IMR-90 (cell line): ENCODE measurements at regions not wholly inside any gene's neighbourhood (a gene's known extent, or its start where the extent isn't known, plus 50 kb on each side); places are given as distances from the start of the nearest gene placed in this dataset.
"Not testable (repeated sequence)": the region's sequence is repeated elsewhere in the genome, so short reads cannot be mapped to it uniquely, and the experiment has no call there.

Source experiments
- ATAC-seq: fragments of 200-7000 bp; cut with Tn5 transposase; 2 replicates; pipeline ENCODE4 v1.9.1; 2020; ENCODE audit warnings: low read depth, mild to moderate bottlenecking, moderate library complexity
- BruUV-seq: library from RNA; stranded (reverse); fragments of 400-500 nt; replicated peaks from 2 replicates; lab custom pipeline; 2021; lab: Mats Ljungman, UMichigan
- CTCF ChIA-PET: fragments of 300-600 bp; formaldehyde crosslinking; extraction: SDS; loops from one replicate; lab custom pipeline; 2021; ENCODE audit warnings: antibody characterized with exemption; lab: Yijun Ruan, JAX
- POLR2A ChIA-PET: fragments of 300-600 bp; sonication (Branson Sonifier 250); formaldehyde crosslinking; loops from one replicate; lab custom pipeline; 2022; ENCODE audit warnings: antibody characterized with exemption; ENCODE audit not compliant: unreplicated experiment; lab: Charles Lee
- DNase-seq: peaks from one replicate; pipeline ENCODE4 v3.0.0; 2013
- H2AFZ ChIP-seq: replicated peaks from 2 replicates; pipeline ENCODE3; 2013; ENCODE audit warnings: low read length, mild to moderate bottlenecking; ENCODE audit not compliant: poor library complexity
- H2AK5ac ChIP-seq: 2 replicates; pipeline ENCODE4 v1.6.1; 2013; ENCODE audit warnings: low read depth, low read length, inconsistent platforms
- H2AK9ac ChIP-seq: replicated peaks from 2 replicates; pipeline ENCODE3; 2013; ENCODE audit warnings: mild to moderate bottlenecking, low read depth, low read length, moderate library complexity; ENCODE audit not compliant: poor library complexity
- H2BK120ac ChIP-seq: 2 replicates; pipeline ENCODE4 v1.6.1; 2013; ENCODE audit warnings: low read depth, low read length, inconsistent platforms
- H2BK15ac ChIP-seq: 3 replicates; pipeline ENCODE4 v1.6.1; 2013; ENCODE audit warnings: low read depth, low read length, inconsistent platforms
- H2BK20ac ChIP-seq: 2 replicates; pipeline ENCODE4 v1.6.1; 2013; ENCODE audit warnings: low read depth, mild to moderate bottlenecking, inconsistent platforms, low read length, moderate library complexity
- H2BK5ac ChIP-seq: 2 replicates; pipeline ENCODE4 v1.6.1; 2013; ENCODE audit warnings: mild to moderate bottlenecking, low read depth, low read length, inconsistent platforms; ENCODE audit not compliant: poor library complexity, severe bottlenecking
- H3K14ac ChIP-seq: replicated peaks from 2 replicates; pipeline ENCODE4 v1.6.1; 2013; ENCODE audit warnings: low read depth, low read length, inconsistent platforms
- H3K18ac ChIP-seq: 2 replicates; pipeline ENCODE4 v1.6.1; 2013; ENCODE audit warnings: low read depth, low read length, control low read depth
- H3K23ac ChIP-seq: 2 replicates; pipeline ENCODE4 v1.6.1; 2013; ENCODE audit warnings: low read depth, low read length, inconsistent platforms
- H3K27ac ChIP-seq: 2 replicates; pipeline ENCODE4 v1.5.1; 2013; ENCODE audit warnings: mild to moderate bottlenecking, control low read depth, low read length; ENCODE audit not compliant: insufficient read depth
- H3K27me3 ChIP-seq: 2 replicates; pipeline ENCODE4 v1.6.1; 2013; ENCODE audit warnings: low read length; ENCODE audit not compliant: control insufficient read depth, insufficient read depth
- H3K36me3 ChIP-seq: 2 replicates; pipeline ENCODE4 v1.6.1; 2013; ENCODE audit warnings: low read length, mixed read lengths; ENCODE audit not compliant: control insufficient read depth, insufficient read depth
- H3K4ac ChIP-seq: 2 replicates; pipeline ENCODE4 v1.6.1; 2013; ENCODE audit warnings: low read depth, low read length, inconsistent platforms
- H3K4me1 ChIP-seq: 2 replicates; pipeline ENCODE4 v1.6.1; 2013; ENCODE audit warnings: low read length, mixed read lengths; ENCODE audit not compliant: control insufficient read depth, insufficient read depth
- H3K4me2 ChIP-seq: 2 replicates; pipeline ENCODE4 v1.6.1; 2013; ENCODE audit warnings: low read depth, mild to moderate bottlenecking, control low read depth, low read length, moderate library complexity
- H3K4me3 ChIP-seq: 2 replicates; pipeline ENCODE4 v1.5.1; 2013; ENCODE audit warnings: low read depth, mild to moderate bottlenecking, control low read depth, low read length, moderate library complexity; ENCODE audit not compliant: insufficient read depth
- H3K56ac ChIP-seq: 2 replicates; pipeline ENCODE4 v1.6.1; 2013; ENCODE audit warnings: low read length, inconsistent platforms; ENCODE audit not compliant: insufficient read depth; ENCODE audit errors: extremely low read depth
- H3K79me1 ChIP-seq, 2 experiments: 2 replicates each; pipeline ENCODE4 v1.6.1; 2013; ENCODE audit warnings: low read length in 2 of 2, inconsistent platforms in 1 of 2, low read depth in 1 of 2
- H3K9ac ChIP-seq: 2 replicates; pipeline ENCODE4 v1.6.1; 2013; ENCODE audit warnings: low read depth, low read length, control low read depth
- H3K9me1 ChIP-seq: 2 replicates; pipeline ENCODE4 v1.6.1; 2013; ENCODE audit warnings: low read length, inconsistent platforms; ENCODE audit not compliant: insufficient read depth
- H3K9me3 ChIP-seq: 2 replicates; pipeline ENCODE4 v1.6.1; 2013; ENCODE audit warnings: low read length; ENCODE audit not compliant: control insufficient read depth, insufficient read depth
- H4K20me1 ChIP-seq: 2 replicates; pipeline ENCODE4 v1.6.1; 2013; ENCODE audit warnings: low read length, inconsistent platforms; ENCODE audit not compliant: insufficient read depth
- H4K5ac ChIP-seq: 2 replicates; pipeline ENCODE4 v1.6.1; 2013; ENCODE audit warnings: mild to moderate bottlenecking, low read depth, low read length, control low read depth
- H4K8ac ChIP-seq, 2 experiments: 2 replicates each; pipeline ENCODE4 v1.6.1; 2013; ENCODE audit warnings: low read depth in 2 of 2, low read length in 2 of 2, control low read depth in 1 of 2, inconsistent platforms in 1 of 2
- H4K91ac ChIP-seq: 2 replicates; pipeline ENCODE4 v1.6.1; 2013; ENCODE audit warnings: low read depth, low read length, inconsistent platforms; ENCODE audit not compliant: insufficient read depth
- WGBS, 2 experiments: methylation state at CpG; one replicate each; pipeline versions ENCODE4 v1.1.5 to v1.1.7; 2013; ENCODE audit warnings: missing lambda C conversion rate in 2 of 2; ENCODE audit not compliant: insufficient read length in 1 of 2; ENCODE audit errors: extremely low coverage in 2 of 2; 5-methylcytosine and 5-hydroxymethylcytosine counted together
- dilution Hi-C: fragments of 300-500 bp; cut with HindIII; formaldehyde crosslinking; loops from one replicate; pipeline ENCODE4 v1.14.3; 2018; ENCODE audit warnings: low sequenced_read_pairs; ENCODE audit not compliant: unreplicated experiment
- in situ Hi-C: fragments of 300-500 bp; cut with MboI; formaldehyde crosslinking; loops from 3 replicates; pipeline ENCODE4 v1.14.3; 2019; ENCODE audit warnings: low sequenced_read_pairs, inconsistent platforms, mixed read lengths
- intact Hi-C: fragments of 100-400 bp; cut with micrococcal nuclease; formaldehyde crosslinking; loops from 2 replicates; pipeline ENCODE4 v1.10.0; 2022

- BruUV-seq, H3K9ac ChIP-seq: not testable (repeated sequence)
Measured at GRCh38 chr2:132289138-132289537, 127.4 kb upstream of the ANKRD30BL start.

GRCh38 chr2:132289812-132290211, 126.8 kb upstream of the GPR39 start:
- DNase-seq, H2BK20ac ChIP-seq, H2BK120ac ChIP-seq, H3K4me3 ChIP-seq, H3K27ac ChIP-seq, POLR2A ChIA-PET, H3K9me3 ChIP-seq, in situ Hi-C loops, BruUV-seq, H2BK5ac ChIP-seq, H4K8ac ChIP-seq, H3K9me1 ChIP-seq, H2AK5ac ChIP-seq, H3K56ac ChIP-seq, H4K20me1 ChIP-seq, CTCF ChIA-PET, H3K4me2 ChIP-seq, H2BK15ac ChIP-seq, H3K4me1 ChIP-seq, H3K23ac ChIP-seq, dilution Hi-C loops, H3K9ac ChIP-seq, H3K27me3 ChIP-seq, ATAC-seq, H3K4ac ChIP-seq, H3K79me1 ChIP-seq, H4K91ac ChIP-seq, H3K14ac ChIP-seq, intact Hi-C loops, H3K18ac ChIP-seq, H4K5ac ChIP-seq, H2AFZ ChIP-seq, H3K36me3 ChIP-seq, H2AK9ac ChIP-seq: not testable (repeated sequence)
- WGBS, 2 experiments = 20% methylated on average over 1 of the region's 6 CpGs; no CpG with 5 or more reads in 1 of the 2 experiments

More at GRCh38 chr2:132289138-132289537, 127.4 kb upstream of the ANKRD30BL start:
- H3K56ac ChIP-seq, H2AK5ac ChIP-seq, dilution Hi-C loops, H3K4me3 ChIP-seq, H3K9me3 ChIP-seq, H3K4ac ChIP-seq, H3K14ac ChIP-seq, H3K79me1 ChIP-seq, H4K8ac ChIP-seq, H3K9me1 ChIP-seq, in situ Hi-C loops, H2AK9ac ChIP-seq, H2BK120ac ChIP-seq, intact Hi-C loops, H3K27me3 ChIP-seq, H3K23ac ChIP-seq, H2BK20ac ChIP-seq, DNase-seq, H4K5ac ChIP-seq, H2BK5ac ChIP-seq, ATAC-seq, H4K91ac ChIP-seq, H2BK15ac ChIP-seq, CTCF ChIA-PET, H3K36me3 ChIP-seq, H3K4me1 ChIP-seq, H4K20me1 ChIP-seq, H2AFZ ChIP-seq, POLR2A ChIA-PET, H3K18ac ChIP-seq, H3K4me2 ChIP-seq, H3K27ac ChIP-seq: not testable (repeated sequence)
- no CpG with 5 or more reads among the region's 4 CpGs for WGBS, 2 experiments
